HG02610 (cell line): ENCODE measurements at regions not wholly inside any gene's neighbourhood (a gene's known extent, or its start where the extent isn't known, plus 50 kb on each side); places are given as distances from the start of the nearest gene placed in this dataset.

Experiments used
- ATAC-seq: cut with Tn5 transposase; IDR thresholded peaks from one replicate; pipeline ENCODE4 v1.9.1; 2021; ENCODE audit warnings: mild to moderate bottlenecking, moderate library complexity; ENCODE audit not compliant: unreplicated experiment

DNA sequence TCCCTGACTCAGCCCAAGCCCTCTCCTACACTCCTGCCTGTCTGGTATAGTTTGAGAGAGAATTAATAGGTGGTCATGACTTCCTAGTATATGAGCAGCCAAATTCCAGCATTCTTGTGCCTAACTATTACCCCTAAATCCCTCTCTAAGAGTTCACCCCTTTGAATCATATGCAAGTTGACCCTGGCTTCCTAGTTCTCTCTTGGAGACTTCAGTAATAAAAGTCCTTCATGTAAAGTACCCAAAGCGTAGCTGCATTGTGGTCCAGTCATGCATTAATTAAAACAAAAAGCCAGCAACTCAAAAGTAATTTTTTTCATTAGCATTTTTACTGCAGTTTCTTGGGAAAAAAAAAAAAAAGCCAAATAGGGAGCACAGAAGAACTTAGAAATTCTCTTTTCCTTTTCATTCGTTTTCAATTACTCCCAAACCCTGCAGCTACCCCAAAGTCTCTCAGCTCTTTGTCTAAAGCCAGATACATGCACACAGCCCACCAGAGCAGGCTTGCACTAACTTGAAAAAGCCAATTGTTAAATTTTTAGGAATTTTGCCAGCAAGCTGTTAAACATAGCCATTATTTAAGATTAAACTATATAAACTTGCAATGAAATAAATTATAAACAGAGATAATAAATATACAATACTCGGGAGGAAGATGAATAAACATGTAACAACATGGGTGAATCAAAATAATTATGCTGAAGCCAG is 50.1 kb upstream of the STT3B start:
- ATAC-seq = no peak
